Ecto neural progenitor cell (in vitro differentiated cells): ENCODE measurements at regions not wholly inside any gene's neighbourhood (a gene's known extent, or its start where the extent isn't known, plus 50 kb on each side); places are given as distances from the start of the nearest gene placed in this dataset.
"Not testable (repeated sequence)": the region's sequence is repeated elsewhere in the genome, so short reads cannot be mapped to it uniquely, and the experiment has no call there.

Experiments used
- DNase-seq: peaks from one replicate; pipeline ENCODE4 v3.0.0-alpha.2; 2018; ENCODE audit warnings: low spot score

DNA sequence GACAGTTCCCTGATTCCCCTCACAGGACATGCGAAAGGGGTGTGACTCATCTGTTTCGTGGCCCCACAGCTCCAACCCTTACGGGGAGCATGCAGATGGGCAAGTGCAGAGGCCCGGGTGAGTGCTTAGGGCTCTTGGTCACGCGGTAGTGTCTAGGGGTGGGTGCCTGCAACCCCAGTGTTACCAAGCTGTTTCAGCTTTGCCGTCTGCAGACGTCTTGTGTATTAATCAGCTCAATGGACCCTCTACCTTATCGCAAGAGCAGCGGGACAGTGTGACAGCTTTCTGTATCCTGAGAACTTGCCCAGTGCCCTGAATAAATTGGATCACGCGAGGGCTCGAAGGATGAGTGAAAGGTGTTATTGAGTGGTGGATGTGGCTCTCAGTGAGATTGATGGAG is 816.4 kb upstream of the ANO3 start:
- no peak for DNase-seq

DNA sequence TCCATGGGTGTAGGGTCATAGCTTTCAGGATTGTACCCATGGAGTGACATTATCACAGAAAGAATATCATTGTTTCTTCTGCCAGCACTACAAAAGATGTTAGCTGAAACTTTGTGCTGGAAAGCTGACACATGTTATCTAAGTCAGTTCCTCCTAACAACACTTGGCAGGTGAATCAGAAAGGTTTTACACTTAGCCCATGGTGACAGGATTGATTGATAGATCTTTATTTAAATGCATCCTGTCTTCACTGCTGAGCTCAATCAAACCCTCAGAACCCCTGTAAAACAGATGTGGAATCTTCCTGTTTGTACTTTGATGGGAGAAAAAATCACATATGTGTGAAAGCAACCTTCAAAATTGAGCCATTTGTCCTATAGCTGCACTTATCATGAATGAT is 811.5 kb upstream of the ANO3 start:
- DNase-seq = no peak

DNA sequence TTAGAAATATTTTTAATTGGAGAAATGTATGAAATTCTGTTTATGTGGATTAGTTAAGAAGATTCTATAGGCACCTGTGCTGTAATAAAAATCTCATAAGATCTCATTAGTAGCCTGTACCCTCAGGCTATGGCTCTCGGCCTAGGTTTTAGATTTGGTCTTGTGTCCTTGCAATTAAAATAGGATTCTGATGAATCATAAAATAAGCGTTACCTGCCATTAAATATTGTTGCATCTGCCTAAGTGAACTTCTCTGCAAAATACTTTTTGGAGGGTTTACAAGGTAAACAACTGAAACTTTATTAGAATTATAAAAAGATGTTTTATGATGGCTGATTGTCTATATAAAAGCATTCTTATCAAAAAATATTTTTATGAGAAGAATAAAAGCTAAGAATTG is 804.1 kb upstream of the ANO3 start:
- DNase-seq = no peak

DNA sequence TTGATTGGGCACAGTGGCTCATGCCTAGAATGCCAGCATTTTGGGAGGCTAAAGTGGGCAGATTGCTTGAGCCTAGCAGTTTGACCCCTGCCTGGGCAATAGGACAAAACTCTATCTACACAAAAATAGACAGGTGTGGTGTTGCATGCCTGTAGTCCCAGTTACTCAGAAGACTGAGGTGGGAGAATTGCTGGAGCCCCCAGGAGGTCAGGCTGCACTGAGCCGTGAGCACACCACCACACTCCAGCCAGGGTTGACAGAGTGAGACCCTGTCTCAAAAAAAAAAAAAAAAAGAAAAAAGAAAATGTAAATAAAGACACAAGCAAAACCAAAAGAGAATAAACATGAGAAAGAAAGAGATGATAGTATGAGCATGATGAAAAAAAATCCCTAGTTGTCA is 802.4 kb upstream of the ANO3 start:
- no peak for DNase-seq

DNA sequence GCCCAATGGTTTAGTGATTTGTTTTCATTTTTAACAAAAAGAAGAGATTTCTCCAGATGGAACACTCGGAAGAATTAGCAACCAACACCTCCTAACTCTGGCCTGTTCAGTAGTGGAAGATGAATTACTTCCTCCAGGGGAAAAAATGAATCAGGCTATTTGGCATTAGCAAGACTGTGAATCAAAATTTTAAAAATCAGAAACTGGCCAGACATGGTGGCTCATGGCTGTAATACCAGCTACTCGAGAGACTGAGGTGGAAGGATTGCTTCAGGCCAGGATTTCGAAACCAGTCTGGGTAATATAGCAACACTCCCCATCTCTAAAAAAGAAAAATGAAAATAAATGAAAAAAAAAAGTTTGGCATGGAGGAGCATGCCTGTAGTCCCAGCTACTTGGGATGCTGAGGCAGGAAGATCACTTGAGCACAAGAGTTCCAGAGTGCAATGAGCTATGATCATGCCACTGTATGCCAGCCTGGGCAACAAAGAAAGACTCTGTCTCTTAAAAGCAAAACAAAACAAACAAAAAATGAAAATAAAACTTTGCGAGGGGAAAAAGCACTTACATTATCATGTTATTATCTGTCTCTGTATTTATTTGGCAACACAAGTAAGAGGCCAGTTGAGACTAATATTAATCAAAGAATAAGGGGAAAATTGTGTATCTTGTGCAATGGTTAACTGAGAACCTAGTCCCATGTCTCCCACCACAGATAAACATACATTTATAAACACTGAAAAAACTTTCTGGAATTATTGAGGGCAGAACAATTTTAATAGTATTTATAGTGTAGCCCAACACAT is 796.3 kb upstream of the ANO3 start:
- DNase-seq = no peak

DNA sequence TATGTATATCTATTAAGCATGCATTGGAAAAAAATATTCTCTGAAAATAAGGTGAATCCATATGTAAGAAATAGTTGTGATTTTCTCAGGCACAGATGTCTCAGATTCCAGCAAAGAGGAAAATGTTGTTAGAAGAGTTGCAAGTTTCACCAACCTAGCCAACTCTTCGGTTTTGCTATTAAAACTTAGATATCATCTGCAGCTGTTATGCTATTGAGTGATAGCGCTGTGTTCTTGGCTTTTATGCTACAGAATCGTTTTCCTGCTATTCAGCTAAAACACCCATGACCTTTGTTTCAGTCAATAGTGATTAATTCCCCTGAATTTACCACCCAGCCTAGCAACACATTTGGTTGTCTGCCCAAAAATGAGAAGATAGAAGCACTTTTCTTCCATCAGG is 795.6 kb upstream of the ANO3 start:
- DNase-seq = no peak

DNA sequence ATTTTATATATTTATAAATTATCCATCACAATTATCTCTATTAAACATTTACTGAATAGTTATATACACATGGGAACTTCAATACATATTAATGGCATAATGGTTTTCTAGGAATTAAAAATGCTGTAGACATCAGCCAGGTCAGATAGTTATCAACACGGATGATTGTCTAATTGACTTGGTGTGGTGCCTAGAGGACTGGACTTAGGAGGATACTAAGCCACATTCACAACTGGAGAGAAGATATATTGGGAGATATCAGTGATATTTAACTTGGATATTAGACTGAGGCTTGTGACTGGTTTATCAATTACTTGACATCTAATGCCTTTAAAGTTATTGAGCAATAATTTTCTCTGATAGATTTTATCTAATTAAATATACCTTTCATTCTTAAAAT is 794.5 kb upstream of the ANO3 start:
- no peak for DNase-seq

DNA sequence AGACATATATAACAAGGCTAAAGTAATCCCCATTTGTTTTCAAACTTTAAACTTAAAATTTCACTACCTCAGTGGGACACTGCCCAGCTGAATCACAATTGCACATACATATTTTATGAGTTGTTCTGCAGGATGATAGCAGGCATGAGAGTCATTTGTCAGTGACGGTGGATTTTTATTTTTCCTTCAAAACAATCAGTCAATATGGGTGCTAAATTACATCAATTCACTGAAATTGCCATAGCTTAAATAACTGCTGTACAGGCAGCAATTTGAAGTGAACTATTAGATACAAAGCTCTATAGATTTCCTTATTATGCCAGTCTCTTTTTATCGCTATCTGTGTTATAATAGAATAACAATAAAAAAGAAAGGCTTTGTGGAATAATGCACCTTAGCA is 784.6 kb upstream of the ANO3 start:
- DNase-seq = no peak

DNA sequence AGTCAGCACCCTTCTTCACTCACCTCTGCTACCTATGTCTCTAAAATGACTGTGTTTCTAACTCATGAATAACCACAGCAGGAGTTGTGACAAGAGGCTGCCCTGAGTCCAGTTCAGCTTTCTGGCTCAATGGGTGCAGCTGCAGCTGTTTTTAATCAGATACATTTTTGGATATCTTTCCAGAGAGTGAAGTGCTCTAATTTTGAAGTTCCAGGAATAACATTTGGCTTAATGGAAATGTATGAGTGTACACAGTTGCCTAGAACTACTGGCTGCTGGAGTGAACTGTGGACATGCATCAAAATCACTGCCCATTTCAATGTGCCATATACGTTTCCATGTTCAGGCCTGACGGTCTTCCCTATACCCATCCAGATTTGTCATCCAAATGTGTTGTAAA is 769.5 kb upstream of the ANO3 start:
- DNase-seq = no peak

DNA sequence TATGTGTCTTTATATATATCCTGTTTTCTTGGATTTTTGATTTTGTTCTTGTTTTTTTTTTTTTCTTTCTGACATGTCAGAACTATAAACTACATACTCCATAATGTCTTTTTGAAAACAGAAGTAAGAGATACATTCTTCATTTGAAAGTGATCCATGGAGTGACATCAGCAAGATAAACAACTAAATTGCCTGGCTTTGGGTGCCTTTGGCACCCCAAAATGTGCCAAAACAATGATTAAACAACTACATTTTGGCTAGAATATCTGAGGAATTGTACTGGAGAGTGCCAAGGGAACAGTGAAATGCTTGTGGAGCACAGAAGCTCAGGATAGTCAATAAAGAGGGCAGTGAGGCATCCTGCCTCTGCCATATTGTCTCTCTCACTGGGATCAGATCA is 766.1 kb upstream of the ANO3 start:
- DNase-seq = no peak

DNA sequence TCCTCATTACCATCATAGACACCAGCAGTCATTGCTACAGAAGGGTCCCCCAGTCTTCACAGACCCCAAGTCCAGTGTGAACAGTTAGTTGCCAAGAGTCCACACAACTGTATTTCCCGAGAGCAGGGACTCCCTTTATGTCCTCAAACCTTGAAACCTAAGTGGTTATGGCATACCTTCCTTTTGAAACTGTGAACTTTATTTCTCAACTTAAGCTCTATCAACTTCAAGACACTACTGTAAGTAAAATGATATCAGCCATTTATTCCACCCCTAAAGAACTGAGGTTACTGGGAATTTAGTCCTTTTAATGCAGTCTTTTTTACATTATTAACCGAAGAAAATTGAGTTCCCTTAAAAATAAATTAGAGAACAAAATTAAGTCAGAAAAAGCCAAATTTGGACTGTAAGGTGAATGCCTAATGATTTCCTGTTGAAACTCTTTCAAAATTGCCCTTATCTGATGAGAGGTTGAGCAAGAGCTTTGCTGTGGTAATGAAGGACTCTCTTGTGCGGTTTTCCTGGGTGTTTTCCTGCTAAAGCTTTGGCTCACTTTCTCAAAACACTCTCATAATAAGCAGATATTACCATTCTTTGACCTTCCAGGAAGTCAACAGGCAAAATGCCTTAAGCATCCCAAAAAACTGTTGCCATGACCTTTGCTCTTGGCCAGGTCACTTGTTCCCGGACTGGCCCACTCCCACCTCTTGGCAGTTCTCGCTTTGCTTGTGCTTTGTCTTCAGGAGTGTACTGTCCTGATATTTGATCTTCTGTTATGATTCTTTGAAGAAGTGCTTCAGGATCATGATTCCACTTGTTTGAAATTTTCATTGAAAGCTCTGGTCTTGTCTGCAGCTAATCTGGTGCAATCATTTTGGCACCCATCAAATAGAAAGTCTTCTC is 765.4 kb upstream of the ANO3 start:
- DNase-seq = no peak

DNA sequence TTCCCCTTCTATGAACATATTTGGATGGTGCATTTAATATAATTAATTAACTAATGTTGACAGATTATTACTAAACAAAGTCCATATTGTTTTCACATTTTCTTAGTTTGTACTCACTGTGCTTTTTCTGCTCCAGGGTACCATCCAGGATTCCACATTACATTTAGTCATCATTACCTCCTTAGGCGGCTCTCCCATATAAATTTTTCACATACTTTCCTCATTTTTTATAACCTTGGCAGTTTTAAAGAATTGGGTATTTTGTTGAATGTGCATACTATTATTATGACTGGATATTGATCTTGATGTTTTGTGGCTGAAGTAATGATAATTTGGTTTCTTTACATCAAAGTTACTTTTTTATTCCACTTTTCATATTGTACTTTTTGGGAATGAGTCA is 755.6 kb upstream of the ANO3 start:
- DNase-seq = no peak

DNA sequence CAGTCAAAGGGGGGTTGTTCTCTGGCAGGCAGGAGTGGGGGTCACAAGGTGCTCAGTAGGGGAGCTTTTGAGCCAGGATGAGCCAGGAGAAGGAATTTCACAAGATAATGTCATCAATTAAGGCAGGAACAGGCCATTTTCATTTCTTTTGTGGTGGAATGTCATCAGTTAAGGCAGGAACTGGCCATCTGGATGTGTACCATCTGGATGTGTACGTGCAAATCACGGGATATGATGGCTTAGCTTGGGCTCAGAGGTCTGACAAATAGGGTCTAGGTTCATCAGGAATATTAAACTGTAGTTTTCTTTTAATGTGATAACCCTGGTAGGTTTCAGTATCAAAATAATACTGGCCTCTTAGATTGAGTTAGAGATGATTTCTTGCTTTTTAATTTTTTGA is 752.4 kb upstream of the ANO3 start:
- not testable (repeated sequence) for DNase-seq

DNA sequence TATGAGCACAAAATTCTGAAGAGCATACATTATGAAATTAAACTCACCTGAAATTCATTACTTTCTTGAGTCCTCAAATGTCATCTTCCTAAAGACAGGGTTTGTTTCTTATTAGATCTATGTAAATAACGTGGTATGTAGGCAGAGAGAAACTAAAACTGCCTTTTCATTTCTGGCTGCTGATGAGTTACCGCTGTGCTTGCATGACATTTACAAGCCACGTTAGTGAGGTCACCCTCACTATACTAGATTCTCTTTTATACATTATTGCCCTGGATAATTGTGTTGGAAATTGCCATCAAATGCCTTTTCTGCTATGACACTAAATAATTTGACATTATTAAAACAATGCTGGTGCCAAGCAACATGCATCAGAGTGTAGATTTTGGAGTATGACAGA is 748.3 kb upstream of the ANO3 start:
- DNase-seq = no peak

DNA sequence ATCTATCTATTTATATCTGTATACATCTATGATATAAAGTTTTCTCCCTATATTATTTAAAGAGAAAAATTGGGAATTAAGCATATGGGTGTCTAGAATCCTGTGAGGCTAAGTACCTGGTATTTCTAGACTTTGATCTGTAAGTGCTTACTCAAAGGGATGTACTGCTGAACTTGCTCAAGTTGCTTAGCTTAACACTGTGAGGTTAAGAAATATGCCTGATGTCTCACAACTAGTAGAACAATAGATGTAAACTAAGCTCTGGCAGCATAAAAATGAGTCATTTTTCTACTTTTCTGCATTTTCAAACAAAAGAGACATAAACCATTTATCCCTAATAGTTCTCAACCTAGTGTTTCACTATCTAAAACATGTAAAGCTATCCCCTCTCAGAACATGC is 744.4 kb upstream of the ANO3 start:
- DNase-seq = no peak

DNA sequence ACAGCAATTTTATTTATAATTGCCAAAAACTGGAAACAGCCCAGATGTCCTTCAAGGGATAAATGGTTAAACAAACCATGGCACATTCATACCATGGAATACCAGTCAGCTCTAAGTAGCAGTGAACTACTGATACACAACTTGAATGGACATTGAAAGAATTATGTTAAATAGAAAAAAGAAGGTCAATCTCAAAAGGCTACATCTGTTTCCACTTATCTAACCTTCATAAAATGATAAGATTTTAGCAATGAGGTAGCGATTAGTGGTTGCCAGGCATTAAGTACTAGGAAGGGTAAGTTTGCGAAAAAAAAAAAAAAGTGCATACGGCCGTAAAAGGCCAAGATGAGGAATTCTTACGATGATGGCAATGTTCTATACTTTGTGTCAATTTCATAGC is 738.7 kb upstream of the ANO3 start:
- no peak for DNase-seq

DNA sequence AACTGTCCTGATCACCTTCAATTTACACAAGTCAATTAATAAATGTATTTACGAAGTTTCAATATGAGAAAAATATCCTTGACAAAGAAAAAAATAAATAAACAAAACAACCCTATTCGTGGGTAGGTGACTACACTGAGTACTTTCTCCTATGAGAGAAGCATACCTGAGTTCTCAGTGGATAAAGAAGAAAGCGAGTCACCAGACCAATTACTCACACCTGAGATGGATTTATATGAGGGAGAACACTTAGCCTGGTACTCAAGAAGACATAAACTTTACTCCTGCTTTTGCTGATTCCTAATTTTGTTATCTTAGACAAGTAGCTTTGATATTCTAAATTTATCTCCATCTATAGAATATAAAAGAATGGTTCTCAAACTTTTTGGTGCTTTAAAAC is 735.2 kb upstream of the ANO3 start:
- DNase-seq = no peak

DNA sequence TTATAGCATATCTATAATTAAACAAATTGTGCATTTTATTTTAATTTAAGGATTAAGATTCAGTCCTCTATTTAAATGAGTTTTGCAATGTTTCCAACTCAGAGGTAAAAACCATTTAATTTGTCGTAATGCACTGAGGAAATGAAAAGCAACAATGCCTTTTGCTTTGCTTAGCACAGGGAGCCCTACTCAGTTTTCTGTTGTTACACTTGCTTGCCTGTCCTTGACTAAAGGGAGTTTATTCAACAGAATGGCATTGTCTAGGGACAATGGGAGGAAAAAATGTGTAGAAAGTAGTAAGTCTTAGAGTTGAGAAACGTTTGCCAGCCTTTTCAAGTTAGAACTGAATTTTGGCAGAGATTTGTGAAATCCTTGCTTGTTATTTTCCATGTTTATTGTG is 734.2 kb upstream of the ANO3 start:
- DNase-seq = no peak

DNA sequence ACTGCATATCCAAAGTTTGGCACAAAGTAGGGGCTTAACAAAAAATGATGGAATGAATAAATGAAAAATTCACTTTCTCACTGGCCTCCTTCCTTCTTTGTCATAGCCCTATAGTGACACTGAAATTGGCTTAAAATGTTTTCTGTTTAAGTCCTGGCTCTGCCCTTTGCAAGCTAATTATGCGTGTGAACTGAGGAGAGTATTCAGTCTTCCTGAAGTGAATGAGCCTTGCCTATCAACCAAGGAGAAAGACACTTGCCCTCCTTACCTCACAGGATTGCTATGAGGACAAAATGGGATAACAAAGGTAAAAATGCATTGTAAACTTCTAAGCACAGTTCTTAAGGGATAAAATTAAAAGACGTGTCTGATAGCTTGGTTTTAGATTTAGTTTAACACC is 729.8 kb upstream of the ANO3 start:
- DNase-seq = no peak

DNA sequence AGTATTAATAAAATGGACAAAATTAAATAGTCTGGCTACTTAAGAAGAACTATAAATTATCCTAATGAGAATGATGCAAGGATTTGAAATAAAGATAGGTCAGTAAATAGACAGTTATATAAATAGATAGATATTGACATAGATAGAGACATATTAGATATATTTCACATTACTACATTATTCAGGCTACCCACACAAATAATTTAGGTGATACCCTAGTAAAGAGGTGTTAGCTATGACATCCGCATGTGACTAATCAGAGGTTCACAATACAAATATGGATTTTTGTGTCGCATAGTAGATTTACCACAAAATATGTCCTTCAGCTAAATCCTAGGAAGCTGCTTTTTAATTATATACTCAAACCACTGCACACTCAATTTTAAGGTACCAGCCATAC is 729.0 kb upstream of the ANO3 start:
- no peak for DNase-seq

DNA sequence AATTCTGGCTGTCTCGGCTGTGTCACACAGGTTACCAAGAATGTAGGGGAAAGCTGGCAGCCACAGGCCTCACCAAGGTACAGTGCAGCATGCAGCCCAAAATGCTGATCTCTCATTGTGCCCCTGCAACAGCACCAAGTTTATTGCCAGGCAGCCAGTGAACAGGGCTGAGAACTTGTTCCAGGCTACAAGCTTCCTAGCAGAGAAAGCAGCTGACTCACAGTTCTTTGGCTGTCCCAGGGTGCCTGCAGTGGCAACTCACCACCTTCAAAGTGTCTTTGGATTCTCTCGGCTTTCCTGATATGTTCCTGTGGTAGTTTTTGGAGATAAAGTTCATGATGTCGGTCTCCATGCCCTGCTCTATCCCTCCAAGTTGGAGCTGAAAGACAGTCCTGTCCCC is 719.1 kb upstream of the ANO3 start:
- DNase-seq = no peak

DNA sequence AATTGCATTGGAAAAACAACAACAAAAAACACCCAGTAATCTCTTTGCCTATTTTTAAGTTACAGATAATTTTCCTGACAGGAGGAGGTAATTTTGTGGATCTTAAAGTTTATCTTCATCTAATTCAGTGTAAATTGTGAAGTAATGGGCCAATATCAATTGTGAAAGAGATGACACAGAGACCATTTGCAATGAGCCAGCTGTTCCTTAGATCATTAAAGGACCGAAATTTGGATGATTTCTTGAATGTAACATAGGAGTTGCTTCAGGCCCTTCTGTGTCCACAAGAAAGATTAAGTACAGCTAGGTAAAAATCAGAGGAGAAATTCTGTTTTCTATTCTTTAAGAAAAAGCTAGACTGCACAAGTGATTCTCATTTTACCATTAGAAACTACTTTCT is 718.5 kb upstream of the ANO3 start:
- DNase-seq = no peak

DNA sequence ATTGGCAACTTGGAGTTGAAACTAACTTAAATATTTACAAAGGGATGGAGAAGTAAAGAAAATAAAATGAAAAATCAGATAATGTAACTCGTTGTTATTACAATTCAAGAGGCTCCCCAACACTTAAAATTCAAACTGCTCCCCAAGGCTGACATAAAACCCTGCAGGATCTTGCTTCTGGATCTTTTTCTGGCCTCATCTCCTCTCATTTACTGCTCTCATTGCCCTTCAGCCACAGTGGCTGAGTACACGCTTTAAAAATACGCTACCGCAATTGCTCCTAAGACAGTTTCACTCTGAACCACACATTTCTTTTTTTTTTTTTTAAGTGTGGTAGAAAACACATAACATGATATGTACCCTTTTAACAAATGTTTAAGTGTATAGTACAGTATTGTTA is 718.1 kb upstream of the ANO3 start:
- no peak for DNase-seq

DNA sequence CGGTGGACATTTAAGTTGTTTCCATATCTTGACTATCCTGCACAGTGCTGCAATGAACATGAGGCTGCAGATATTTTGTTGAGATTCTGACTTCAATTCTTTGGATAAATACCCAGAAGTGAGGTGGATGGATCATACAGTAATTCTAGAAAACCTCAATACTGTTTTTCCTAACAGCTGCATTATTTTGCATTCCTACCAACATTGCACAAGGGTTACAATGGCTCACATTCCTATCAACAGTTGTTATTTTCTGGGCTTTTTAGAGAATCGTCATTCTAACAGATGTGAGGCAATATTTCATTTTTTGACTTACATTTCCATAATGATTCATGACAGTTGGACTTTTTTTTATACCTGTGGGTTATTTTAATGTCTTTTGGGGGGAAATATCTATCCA is 716.9 kb upstream of the ANO3 start:
- DNase-seq = no peak
